ENCODE measurements at regions not wholly inside any gene's neighbourhood (a gene's known extent, or its start where the extent isn't known, plus 50 kb on each side); places are given as distances from the start of the nearest gene placed in this dataset.

DNA sequence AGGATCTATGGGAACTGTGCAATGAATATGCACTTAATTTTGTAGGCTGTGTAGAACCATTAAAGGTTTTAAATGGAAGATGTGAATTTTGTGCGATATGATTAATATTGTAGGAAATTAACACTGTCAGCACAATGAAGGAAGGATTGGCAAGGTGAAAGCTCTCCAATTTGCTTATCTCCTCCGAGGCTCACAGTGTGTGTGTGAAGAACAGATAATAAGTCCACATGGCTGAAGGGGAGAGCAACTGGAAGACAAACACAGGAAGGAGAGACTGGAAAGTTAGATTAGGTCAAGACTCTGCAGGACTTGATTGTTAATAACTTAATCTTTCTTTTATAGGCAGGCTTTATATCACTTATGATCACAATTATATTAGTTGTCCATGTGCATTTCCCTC is 269.7 kb upstream of the VRK2 start:
- FAIRE-seq (no peak), DNase-seq (ENCODE audit: low spot score) (no peak)

DNA sequence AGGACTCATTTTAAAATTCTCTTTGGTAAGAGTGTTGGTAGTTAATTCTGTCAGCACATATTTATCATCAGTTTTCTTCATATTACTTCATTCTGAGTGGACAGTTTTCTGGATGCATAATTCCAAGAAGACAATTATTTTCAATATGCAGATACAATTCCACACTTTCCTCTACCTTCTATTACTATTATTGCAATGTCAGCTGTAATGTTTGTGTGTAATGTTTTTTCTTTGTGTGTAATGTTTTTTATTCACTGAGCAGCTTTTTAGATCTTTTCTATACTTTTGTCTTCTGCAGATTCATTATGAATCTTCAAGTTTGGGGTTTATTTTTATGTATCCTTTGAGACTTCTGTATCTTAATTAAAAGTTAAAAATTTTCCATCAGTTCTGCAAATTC is 264.0 kb upstream of the VRK2 start:
- FAIRE-seq (no peak), DNase-seq (ENCODE audit: low spot score) (no peak)

DNA sequence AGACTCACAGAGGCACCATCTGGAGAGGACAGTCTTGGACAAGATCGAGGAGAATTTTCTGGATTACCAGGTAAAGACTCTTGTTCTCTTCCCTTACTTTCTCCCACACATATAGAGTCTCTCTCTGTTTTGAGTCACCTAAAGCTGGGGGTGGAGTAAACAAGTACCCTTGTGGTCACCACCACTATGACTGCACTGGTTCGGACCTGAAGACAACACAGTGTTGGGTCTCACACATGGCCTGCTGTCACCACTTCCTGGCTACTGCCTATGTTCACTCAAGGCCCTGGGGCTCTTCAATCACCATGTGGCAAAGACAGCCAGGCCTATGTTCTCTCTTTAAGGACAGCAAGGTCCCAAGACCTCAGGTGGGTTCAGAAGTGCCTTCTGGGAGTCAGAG is 253.3 kb upstream of the VRK2 start:
- DNase-seq (ENCODE audit: low spot score) (no peak), FAIRE-seq (no peak)

DNA sequence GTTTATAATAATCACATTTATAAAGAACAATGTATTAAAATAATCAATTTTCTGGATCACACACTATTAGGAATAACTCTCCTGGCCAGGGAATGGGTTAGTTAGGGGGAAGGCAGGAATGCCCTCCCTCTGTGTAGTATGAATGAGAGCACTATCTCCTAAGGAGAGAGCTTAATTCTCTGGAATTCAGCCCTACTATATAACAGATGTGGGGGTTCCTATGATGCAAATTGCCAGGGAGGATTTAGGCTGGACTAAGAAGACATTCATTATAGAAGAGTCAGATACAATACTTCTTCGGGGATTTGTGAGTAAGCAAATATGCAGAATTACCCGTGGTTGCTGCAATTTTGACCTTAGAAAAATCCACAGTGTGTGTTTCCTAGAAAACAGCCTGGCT is 250.1 kb upstream of the VRK2 start:
- DNase-seq (ENCODE audit: low spot score) (no peak), FAIRE-seq (no peak)

DNA sequence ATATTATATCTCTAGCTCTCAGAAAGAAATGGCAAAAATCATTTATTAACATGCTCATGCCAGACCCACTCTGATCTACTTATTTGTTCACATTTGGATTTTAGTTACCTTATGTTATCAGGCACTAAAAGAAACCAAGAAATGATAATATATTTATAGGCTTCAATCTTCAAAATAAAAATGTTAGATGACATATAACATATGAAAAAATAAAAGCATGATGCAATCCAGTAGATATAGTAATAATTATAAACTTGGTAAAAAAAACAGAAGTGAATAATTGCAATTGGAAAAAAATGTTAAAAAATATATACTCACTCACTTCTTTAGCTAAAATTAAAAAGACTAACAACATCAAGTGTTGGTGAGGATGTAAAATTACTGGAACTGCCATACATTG is 248.3 kb upstream of the VRK2 start:
- FAIRE-seq, result no peak
- DNase-seq (ENCODE audit: low spot score), result no peak

DNA sequence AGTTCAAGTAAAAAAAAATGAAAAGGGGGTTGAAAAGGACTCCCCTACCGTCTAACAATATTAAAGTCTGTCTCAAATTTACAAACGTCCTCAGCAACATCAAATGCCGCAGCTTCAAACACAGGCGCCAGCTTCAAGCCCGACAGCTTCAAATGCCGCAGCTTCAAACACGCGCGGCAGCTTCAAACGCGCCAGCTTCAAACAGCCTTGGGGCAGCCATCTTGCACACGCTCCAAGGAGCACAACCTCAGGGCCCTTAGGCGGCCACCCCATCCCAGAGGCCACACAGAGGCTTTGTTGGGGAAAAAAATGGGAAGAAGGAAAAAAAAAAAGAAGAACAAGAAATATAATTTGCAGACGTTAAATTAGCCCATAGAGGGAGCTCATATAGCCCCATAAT is 244.4 kb upstream of the VRK2 start:
- FAIRE-seq (no peak), DNase-seq (ENCODE audit: low spot score) (no peak)

DNA sequence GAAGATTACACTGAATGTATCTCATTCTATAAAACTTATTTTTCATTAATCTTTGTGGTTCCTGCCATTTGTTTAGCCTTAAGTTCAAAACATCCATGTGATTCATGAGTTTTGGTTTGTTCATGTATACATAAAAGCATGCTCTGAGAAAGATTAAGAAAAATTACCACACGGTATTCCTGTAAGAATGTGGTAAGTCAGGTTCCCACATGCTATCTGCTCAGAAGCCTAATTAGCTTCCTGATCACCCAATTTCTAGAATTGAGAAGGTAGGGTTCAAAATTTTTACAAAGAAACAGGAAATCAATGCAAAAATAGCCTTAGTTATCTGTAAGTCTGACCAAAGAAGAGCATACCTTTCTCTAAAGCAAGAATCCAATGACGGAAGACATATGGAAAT is 241.6 kb upstream of the VRK2 start:
- DNase-seq (ENCODE audit: low spot score) (no peak), FAIRE-seq (no peak)

DNA sequence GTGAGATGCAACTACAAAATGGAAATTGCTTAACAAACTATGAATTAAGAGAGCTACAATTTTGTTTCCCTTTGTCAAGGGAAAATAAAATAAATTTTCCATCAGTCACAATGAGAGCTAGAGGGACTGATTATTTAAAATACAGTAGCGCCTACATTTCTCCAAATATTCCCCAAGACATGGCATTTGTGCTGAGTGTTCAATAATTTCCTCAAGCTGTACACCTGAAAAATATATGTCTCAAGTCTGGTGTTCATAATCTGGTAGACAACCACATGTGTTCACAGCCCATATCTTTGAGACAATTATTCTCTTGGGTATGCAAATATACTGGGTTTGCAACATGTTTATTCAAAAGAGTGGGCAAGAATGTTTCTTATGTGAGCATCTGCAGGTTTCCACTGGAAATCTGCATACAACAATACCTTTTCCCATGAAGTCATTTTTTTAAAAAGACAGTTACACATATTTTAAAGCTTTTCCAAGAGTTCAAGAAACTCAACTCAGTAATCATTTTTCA is 240.1 kb upstream of the VRK2 start:
- no peak for DNase-seq (ENCODE audit: low spot score)
- FAIRE-seq, result no peak

DNA sequence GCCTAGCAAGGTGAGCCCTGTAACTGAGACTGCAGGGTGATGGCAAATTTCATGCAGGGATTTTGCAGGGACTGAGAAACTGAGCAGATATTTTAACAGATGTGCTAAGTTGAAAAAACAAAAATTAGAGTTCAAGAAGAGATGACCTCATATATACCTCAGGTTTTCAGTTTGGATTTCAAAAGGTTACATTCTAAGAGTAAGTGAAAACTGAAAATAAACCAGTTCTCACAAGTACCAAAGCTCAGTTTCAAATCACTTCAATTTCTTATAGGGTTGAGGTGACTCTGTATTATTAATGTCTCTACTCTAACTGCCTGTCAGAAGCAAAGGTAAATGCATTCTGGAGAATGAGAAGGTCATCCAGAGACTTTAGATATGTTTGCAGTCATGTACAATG is 237.4 kb upstream of the VRK2 start:
- DNase-seq (ENCODE audit: low spot score), result no peak
- FAIRE-seq, result no peak

DNA sequence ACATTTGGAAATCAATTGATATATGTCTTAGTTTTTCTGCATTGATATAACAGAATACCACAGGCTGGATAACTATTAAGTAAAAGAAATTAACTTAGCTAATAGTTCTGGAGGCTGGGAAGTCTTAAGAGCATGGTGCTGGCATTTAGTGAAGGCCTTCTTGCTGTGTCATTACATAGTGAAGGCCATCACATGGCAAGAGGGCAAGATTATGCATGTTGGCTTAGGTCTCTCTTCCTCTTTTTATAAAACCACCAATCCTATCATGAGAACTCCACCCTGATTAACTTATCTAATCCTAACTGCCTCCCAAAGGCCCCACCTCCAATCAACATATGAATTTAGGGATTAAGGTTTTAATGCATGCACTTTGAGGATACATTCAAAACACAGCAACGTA is 225.5 kb upstream of the VRK2 start:
- DNase-seq (ENCODE audit: low spot score) (no peak), FAIRE-seq (no peak)

DNA sequence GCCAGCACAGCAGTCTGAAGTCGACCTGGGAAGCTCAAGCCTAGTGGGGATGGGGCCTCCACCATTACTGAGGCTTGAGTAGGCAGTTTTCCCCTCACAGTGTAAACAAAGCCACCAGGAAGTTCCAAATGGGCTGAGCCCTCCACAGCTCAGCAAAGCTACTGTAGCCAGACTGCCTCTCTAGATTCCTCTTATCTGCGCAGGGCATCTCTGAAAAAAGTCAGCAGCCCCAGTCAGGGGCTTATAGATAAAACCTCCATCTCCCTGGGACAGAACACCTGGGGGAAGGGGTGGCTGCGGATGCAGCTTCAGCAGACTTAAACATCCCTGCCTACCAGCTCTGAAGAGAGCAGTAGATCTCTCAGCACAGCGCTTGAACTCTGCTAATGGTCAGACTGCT is 218.4 kb upstream of the VRK2 start:
- no peak for DNase-seq (ENCODE audit: low spot score)
- no peak for FAIRE-seq

DNA sequence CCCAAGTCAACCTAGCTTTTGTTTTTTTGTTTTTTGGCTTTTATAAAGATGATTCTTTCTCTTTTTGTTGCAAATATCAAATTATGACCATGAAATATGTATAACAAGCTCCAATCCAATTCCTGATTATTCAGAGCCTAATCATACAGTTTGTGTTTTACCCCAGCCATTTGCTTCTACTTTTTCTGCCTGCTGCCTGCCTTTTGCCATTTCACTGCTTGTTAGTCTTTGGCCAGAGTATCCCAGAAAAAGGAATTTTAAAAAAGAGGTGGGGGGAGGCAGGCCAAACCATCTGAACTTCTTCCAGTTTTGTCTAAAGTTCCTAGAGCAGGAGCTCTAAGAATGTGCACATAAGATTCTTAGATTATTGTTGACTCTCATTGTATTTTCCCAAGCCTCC is 211.9 kb upstream of the VRK2 start:
- FAIRE-seq (no peak), DNase-seq (ENCODE audit: low spot score) (no peak)

DNA sequence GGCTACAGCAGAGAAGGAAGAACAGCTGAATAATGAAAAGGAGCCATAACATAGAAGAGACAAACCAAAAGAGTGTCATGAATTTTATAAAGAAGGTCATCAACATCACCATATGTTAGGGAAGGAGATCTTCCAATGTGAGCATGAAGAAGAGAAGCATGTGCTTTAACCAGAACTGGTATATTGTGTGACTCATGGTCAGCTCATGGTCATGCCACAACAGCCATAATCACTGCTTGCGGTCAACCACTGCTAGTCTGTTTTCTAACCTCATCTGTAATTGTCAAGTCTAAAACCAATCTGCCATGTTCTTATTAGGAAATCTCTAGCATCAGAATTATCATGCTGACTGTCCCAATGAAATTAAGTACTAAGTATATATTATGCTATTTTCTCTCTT is 204.1 kb upstream of the VRK2 start:
- FAIRE-seq (peak; percentile 98), DNase-seq (ENCODE audit: low spot score) (peak; percentile 78)

DNA sequence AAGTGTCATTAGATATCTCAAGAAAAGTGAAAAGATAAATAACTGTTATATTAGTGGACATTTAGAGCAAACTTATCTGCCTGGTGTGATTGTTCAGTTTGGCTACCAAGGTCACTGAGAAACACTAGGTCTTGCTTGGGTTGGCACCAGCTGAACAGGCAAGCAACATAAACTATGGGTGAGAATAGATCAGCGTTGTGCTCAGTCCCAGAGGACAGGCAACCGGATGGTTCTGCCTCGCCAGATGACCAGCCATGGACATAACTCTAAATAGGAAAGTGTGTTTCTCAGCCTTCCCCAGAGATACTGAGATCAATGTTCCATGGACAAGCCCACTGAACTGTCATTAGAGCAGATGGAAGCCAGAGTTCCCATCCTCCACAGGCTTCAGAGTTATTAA is 203.4 kb upstream of the VRK2 start:
- FAIRE-seq (no peak), DNase-seq (ENCODE audit: low spot score) (no peak)

DNA sequence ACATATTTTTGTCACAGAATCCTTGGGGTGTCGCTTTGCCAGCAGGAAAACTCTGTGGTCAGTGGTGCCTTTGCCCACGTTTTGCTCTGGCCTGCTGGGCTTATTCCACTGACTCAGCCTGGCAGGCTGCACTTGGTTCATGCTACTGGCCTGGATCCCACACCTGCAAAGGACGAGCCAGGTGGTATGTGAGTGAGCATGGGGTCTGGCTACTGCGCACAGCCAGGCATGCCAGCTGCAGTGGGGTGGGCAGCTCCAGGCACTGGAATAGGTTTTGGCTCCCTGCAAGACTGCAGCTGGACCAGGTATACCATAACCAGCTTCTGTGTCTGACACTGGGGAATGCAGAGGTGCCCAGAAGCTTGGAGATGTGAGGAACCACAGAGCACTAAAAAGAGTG is 197.9 kb upstream of the VRK2 start:
- DNase-seq (ENCODE audit: low spot score) (no peak), FAIRE-seq (no peak)

DNA sequence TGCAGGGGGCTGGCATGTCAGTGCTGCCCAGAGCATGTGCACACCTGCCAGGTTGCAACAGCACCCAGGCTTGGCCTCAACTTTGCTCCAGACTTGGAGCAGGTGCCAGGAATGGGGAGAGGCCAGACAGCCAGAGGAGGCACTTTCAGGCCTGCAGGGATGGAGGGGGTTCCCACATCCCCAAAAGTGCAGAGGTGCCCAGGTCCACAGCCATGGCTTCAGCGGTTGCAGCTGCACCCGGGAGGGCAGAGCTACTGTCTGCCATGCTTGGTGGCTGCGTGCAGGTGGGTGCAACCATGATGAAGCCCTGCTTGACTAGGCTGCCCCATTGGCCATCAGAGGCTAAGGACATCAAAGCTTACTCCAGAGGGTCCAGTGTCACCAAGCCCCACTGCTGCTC is 196.8 kb upstream of the VRK2 start:
- DNase-seq (ENCODE audit: low spot score), result no peak

DNA sequence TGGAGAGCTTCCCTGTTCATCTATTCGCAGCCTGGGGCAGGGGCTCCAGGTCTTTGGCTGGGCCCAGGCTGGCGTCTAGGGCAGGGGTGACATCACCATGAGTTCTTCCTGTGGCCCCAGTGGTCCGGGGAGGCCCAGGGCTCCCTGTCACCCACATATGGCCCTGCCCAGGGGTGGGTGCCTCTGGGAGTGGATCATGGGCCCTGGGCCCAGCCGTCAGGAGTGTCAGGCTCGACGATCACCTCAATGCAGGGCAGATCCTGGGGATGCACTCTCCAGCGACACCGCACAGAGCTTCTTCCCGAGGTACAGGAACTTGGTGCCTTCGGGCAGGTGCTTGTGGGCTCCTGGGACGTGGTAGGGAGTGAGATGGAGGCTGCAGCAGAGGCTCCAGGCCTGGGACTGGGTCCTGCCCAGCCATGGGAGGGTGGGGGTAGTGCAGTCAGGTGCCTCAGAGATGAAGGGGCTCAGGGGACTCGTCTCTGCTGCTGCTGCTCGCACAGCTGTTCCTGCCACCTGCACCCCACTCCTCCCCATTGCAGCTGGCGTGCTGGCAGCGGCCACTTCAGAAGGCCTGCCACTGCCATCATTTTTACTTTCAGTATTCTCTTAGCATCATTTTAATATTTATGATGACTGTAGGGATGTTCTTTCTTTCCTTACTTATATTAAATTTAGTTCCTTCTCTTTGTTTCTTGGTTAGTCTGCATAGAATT is 196.0 kb upstream of the VRK2 start:
- DNase-seq (ENCODE audit: low spot score) (no peak), FAIRE-seq (no peak)

More for the DNA sequence above, 196.8 kb upstream of the VRK2 start:
- no peak for FAIRE-seq

DNA sequence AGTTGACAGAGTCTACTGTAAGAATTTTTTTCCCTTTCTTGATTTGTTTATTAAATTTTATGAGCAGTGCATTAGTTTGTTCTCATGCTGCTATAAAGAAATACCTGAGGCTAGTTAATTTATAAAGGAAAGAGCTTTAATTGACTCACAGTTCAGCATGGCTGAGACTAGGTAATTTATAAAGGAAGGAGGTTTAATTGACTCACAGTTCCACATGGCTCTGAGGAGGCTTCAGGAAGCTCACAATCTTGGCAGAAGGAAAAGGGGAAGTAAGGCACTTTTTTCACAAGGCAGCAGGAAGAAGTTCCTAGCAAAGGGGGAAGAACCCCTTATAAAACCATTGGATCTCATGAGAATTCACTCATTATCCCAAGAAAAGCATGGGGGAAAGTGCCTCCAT is 191.4 kb upstream of the VRK2 start:
- no peak for FAIRE-seq
- no peak for DNase-seq (ENCODE audit: low spot score)

DNA sequence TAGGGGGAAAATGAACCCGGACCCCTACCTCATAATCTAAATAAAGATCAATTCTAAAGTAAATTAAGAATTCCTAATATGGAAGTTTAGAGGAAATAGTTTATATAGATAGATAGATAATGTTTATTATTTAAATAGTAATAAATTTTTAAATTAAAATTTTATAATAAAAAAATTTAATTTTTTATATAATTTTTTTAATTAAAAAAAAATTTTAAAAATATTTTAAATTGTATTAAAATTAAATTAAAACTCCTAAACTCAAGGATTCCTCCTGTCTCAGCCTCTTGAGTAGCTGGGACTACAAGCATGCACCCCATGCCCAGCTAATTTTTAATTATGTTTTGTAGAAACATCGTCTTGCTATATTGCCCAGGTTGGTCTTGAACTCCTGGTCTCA is 186.9 kb upstream of the VRK2 start:
- FAIRE-seq, result peak; percentile 85
- DNase-seq (ENCODE audit: low spot score), result no peak

DNA sequence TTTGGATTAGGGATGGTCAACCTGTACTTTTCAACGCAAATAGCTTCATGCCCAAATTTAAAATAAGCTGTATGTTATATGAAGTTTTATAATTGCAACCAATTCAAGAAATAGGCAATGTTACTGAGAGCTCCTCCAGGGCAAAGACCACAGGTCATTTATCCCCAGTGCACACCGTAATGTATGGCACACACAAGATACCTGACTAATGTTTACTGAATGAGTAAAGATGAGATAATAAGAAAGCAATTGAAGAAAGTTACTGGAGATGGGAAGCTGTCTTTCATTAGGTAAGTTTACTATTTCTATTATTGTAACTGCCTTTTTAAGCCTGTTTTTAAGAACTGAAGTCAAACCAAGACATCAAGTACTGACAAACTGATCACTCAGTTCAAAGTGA is 184.5 kb upstream of the VRK2 start:
- FAIRE-seq (peak; percentile 71), DNase-seq (ENCODE audit: low spot score) (peak; percentile 33)

DNA sequence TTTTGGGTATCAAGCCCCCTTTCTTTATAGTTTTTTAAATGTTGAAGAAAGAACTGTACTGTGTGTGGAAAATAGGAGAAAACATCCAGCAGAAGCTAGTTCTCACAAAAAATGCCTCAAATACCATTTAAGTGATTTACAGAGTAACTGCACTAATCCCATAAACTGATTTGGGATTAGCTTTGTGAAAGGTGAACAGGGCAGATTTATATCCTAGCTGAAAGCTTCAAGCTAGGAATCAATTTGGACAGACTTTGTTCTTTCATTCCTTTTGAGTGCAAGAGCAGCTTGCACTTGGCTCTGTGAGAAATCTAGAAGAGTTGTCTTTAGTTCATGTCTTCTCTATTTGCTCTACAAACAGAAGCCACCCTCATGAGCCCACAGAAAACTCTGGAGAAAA is 183.9 kb upstream of the VRK2 start:
- DNase-seq (ENCODE audit: low spot score) (no peak), FAIRE-seq (no peak)

DNA sequence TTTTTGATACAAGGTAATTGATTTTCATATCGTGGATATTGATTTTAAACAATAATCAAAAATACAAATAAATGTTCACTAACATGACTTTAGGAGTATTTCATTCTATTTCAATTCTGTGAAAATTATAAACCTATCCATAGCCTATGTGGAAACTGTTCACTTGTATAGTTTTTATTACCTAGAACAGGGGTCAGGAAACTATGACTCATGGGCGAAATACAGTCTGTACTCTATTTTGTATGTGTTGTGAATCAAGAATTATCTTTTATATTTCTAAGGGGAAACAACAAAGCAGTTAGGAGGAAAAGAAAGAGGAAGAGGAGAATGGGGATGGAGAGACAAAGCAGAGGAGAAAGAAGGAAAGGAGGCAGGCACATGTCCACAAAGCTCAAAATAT is 181.7 kb upstream of the VRK2 start:
- FAIRE-seq, result peak; percentile 25
- DNase-seq (ENCODE audit: low spot score), result no peak

DNA sequence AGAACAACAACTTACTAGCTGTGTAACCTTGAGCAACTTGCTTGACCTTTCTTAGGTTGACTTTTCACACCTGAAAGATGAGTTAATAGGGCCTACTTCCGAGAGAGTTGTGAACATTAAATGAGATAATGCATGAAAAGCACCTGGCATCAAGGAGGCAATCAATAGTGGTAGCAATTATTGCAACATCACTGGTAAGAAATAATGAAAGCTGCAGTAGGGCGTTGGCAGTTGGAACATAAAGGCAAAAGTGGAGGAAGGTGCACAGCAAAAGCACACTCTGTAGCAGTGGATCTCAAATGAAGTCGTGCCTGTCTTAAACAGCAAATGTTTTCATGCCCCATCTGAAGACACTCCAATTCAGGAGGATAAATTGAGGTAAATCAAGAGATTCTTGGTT is 178.9 kb upstream of the VRK2 start:
- no peak for DNase-seq (ENCODE audit: low spot score)
- FAIRE-seq, result no peak

DNA sequence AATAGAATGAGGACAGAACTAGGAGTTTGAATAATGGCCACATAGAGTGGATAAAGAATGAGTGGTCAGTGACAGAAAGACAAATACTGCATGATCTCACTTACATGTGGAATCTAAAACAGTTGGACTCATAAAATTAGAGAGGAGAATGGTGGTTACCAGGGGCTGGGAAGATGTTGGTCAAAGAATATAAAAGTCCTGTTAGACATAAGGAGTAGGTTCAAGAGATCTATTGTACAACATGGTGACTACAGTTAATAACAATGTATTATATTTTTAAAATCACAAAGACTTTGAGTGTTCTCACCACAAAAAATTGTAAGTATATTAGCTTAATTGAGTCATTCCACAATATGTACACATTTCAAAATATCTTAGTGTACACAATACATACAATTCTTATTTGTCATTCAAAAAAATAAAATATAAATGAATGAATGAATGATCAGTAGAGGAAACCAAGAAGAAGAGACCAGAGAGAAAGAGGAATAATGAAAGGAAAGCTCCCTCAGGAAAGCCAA is 177.9 kb upstream of the VRK2 start:
- no peak for FAIRE-seq
- DNase-seq (ENCODE audit: low spot score), result no peak
